WI38 (cell line): ENCODE measurements at regions not wholly inside any gene's neighbourhood (a gene's known extent, or its start where the extent isn't known, plus 50 kb on each side); places are given as distances from the start of the nearest gene placed in this dataset.

Experiments
- H3K4me3 ChIP-seq: 2 replicates; pipeline ENCODE4 v1.5.1; 2011; ENCODE audit warnings: low read depth, mild to moderate bottlenecking, control low read depth, low read length
- CTCF ChIP-seq: IDR thresholded peaks from 2 replicates; pipeline ENCODE4 v1.5.1; 2012; ENCODE audit warnings: low read depth, mild to moderate bottlenecking, control low read depth, low read length

GRCh38 chr2:120939595-120940318 lies 204.1 kb downstream of the GLI2 start:
- no peak for TF ChIP-seq CTCF
- H3K4me3 ChIP-seq, result no peak overlapping the region

- no peak for TF ChIP-seq CTCF
- no peak overlapping the region for H3K4me3 ChIP-seq
These were observed 204.6 kb downstream of the GLI2 start for GRCh38 chr2:120940319-120940696.

- H3K4me3 ChIP-seq, result no peak overlapping the region
- TF ChIP-seq CTCF, result no peak
These were observed 205.1 kb downstream of the GLI2 start for GRCh38 chr2:120940726-120941256.

- no peak for TF ChIP-seq CTCF
- H3K4me3 ChIP-seq, result no peak overlapping the region
These were observed 206.0 kb downstream of the GLI2 start for GRCh38 chr2:120941571-120942120.

- TF ChIP-seq CTCF, result no peak
- H3K4me3 ChIP-seq, result no peak overlapping the region
These were observed 207.0 kb downstream of the GLI2 start for GRCh38 chr2:120942658-120943057.

GRCh38 chr2:120943403-120944034 lies 207.9 kb downstream of the GLI2 start:
- no peak for TF ChIP-seq CTCF
- H3K4me3 ChIP-seq, result no peak overlapping the region

GRCh38 chr2:120944575-120944974 lies 208.9 kb downstream of the GLI2 start:
- H3K4me3 ChIP-seq, result no peak overlapping the region
- no peak for TF ChIP-seq CTCF
